ENCODE measurements at regions not wholly inside any gene's neighbourhood (a gene's known extent, or its start where the extent isn't known, plus 50 kb on each side); places are given as distances from the start of the nearest gene placed in this dataset.

DNA sequence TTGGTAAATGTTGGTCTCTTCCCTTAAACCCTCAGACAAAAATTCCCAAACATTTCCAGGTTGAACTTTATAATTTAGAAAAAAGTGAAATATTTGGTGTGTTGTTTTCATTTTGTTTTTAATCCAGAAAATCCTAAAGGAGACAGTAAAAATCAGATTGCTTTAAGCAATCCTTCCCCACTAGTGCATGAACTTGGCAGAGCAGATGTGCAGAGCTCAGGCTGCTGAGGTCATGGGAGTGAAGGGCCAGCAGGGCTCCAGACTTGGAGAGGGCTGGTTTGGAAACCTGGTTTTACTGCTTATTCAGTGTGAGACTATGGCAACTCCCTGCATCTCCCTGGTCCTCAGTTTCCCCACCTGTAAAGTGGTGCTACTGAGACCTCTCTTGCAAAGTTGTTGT is 66.7 kb upstream of the TEX51 start:
- H2AFZ ChIP-seq (ENCODE audit: low read length) = no peak overlapping the region
- H3K4me3 ChIP-seq (ENCODE audit: insufficient read depth, low read length) = no peak overlapping the region
- no peaks in the 10 kb centered on the region for H3K36me3 ChIP-seq (ENCODE audit: insufficient read depth, low read length)
- no peaks in the 10 kb centered on the region for H3K27me3 ChIP-seq (ENCODE audit: insufficient read depth, low read length)
- no peaks in the 10 kb centered on the region for H4K20me1 ChIP-seq (ENCODE audit: insufficient read depth, low read length)
- DNase-seq (ENCODE audit: insufficient read length, low spot score, missing footprints) = no peak
- no peaks in the 10 kb centered on the region for H3K9me3 ChIP-seq (ENCODE audit: low read depth, low read length)
- H3K27ac ChIP-seq (ENCODE audit: low read depth, low read length) = no peak overlapping the region
- H3K4me2 ChIP-seq (ENCODE audit: insufficient read depth, low read length) = no peak overlapping the region
- TF ChIP-seq, protein P1, sequence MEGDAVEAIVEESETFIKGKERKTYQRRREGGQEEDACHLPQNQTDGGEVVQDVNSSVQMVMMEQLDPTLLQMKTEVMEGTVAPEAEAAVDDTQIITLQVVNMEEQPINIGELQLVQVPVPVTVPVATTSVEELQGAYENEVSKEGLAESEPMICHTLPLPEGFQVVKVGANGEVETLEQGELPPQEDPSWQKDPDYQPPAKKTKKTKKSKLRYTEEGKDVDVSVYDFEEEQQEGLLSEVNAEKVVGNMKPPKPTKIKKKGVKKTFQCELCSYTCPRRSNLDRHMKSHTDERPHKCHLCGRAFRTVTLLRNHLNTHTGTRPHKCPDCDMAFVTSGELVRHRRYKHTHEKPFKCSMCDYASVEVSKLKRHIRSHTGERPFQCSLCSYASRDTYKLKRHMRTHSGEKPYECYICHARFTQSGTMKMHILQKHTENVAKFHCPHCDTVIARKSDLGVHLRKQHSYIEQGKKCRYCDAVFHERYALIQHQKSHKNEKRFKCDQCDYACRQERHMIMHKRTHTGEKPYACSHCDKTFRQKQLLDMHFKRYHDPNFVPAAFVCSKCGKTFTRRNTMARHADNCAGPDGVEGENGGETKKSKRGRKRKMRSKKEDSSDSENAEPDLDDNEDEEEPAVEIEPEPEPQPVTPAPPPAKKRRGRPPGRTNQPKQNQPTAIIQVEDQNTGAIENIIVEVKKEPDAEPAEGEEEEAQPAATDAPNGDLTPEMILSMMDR (IDR thresholded peaks at IDR 0.05; ENCODE audit: extremely low read depth, low read depth, low read length) = no peak
- H3K4me1 ChIP-seq (ENCODE audit: insufficient read depth, low read length) = no peaks in the 10 kb centered on the region
- no peaks in the 10 kb centered on the region for H3K79me2 ChIP-seq (ENCODE audit: insufficient read depth, low read length)

DNA sequence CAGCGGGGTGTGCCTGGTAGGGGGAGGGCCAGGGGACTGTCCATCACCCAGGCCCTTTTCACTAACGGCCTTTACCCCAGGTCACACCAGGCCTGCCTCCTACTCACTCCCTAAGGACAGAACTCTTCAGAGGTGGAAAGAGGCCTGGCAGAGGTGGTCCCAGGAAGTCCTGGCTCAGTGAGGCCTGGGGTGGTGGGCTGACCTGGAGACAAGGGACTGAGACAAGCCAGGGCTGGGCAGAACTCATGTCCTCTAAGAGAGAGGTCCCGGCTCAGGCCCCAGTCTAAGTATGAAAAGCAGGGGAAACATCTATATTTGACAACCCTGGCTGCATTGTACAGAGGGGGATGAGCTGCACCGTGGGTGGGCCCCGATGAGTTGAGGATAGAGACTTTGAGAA is 65.9 kb upstream of the TEX51 start:
- Histone ChIP-seq H4K20me1 (ENCODE audit: insufficient read depth, low read length) (no peaks in the 10 kb centered on the region), H3K27ac (ENCODE audit: low read depth, low read length) (no peak overlapping the region), H3K4me1 (ENCODE audit: insufficient read depth, low read length) (no peaks in the 10 kb centered on the region), H3K4me3 (ENCODE audit: insufficient read depth, low read length) (no peak overlapping the region), H2AFZ (ENCODE audit: low read length) (no peak overlapping the region), H3K4me2 (ENCODE audit: insufficient read depth, low read length) (no peak overlapping the region), H3K27me3 (ENCODE audit: insufficient read depth, low read length) (no peaks in the 10 kb centered on the region), H3K9me3 (ENCODE audit: low read depth, low read length) (no peaks in the 10 kb centered on the region), H3K79me2 (ENCODE audit: insufficient read depth, low read length) (no peaks in the 10 kb centered on the region), H3K36me3 (ENCODE audit: insufficient read depth, low read length) (no peaks in the 10 kb centered on the region)
- DNase-seq (ENCODE audit: insufficient read length, low spot score, missing footprints) = no peak
- TF ChIP-seq, protein P1 (IDR thresholded peaks at IDR 0.05; ENCODE audit: extremely low read depth, low read depth, low read length) = no peak

DNA sequence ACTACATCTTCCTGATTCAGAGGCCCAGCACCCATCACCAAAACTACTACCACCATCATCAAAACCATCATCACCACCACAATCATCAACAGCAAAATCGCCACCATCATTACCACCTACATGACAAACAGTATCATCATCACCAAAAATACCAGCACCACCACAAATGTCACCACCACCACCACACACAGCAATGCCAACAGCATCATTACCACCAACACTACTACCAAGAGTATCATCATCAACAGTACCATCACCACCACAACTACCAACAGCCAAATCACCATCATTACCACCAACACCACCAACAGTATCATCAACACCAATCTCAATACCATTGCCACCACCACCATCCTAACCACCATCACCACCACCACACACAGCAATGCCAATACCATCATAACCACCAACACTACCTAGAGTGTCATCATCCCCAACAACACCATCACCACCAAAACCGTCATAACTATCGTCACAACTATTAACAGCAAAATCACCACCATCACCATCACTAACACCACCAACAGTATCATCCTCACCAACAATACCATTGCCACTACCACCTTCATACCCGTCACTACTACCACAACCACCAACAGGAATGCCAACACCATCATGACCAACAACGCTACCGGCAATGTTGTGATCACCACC is 64.6 kb upstream of the TEX51 start:
- no peaks in the 10 kb centered on the region for H3K79me2 ChIP-seq (ENCODE audit: insufficient read depth, low read length)
- no peak overlapping the region for H3K27ac ChIP-seq (ENCODE audit: low read depth, low read length)
- TF ChIP-seq, protein P1 (IDR thresholded peaks at IDR 0.05; ENCODE audit: extremely low read depth, low read depth, low read length) = no peak

DNA sequence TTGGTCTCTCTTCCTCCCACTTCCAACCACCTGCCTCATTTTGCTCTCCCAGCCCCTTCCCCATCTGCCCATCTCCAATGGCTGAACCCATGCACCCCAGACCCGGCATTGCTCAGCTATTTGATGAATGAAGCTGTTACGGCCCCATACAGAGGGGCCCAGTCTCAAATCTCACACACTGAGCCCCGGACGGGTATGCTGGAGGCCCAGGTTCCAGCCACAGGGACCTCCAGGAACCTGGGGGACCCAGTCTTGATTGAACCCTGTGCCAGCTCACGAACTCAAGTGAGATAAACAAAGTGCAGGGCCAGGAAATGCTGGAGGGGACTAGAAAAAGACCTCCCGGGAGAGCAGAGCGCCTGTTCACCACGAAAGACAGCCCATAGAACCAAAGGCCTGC is 63.4 kb upstream of the TEX51 start:
- Histone ChIP-seq H3K27me3 (ENCODE audit: insufficient read depth, low read length) (no peaks in the 10 kb centered on the region), H3K4me1 (ENCODE audit: insufficient read depth, low read length) (no peaks in the 10 kb centered on the region), H3K36me3 (ENCODE audit: insufficient read depth, low read length) (no peaks in the 10 kb centered on the region), H3K9me3 (ENCODE audit: low read depth, low read length) (no peaks in the 10 kb centered on the region), H3K27ac (ENCODE audit: low read depth, low read length) (no peak overlapping the region), H4K20me1 (ENCODE audit: insufficient read depth, low read length) (no peaks in the 10 kb centered on the region), H3K79me2 (ENCODE audit: insufficient read depth, low read length) (no peaks in the 10 kb centered on the region), H3K4me2 (ENCODE audit: insufficient read depth, low read length) (no peak overlapping the region), H2AFZ (ENCODE audit: low read length) (no peak overlapping the region), H3K4me3 (ENCODE audit: insufficient read depth, low read length) (no peak overlapping the region)
- TF ChIP-seq, protein P1 (IDR thresholded peaks at IDR 0.05; ENCODE audit: extremely low read depth, low read depth, low read length) = no peak
- DNase-seq (ENCODE audit: insufficient read length, low spot score, missing footprints) = no peak

More for the DNA sequence above, 64.6 kb upstream of the TEX51 start:
- Histone ChIP-seq H3K4me3 (ENCODE audit: insufficient read depth, low read length) (no peak overlapping the region), H3K9me3 (ENCODE audit: low read depth, low read length) (no peaks in the 10 kb centered on the region), H3K27me3 (ENCODE audit: insufficient read depth, low read length) (no peaks in the 10 kb centered on the region), H3K4me1 (ENCODE audit: insufficient read depth, low read length) (no peaks in the 10 kb centered on the region), H4K20me1 (ENCODE audit: insufficient read depth, low read length) (no peaks in the 10 kb centered on the region), H3K36me3 (ENCODE audit: insufficient read depth, low read length) (no peaks in the 10 kb centered on the region), H3K4me2 (ENCODE audit: insufficient read depth, low read length) (no peak overlapping the region), H2AFZ (ENCODE audit: low read length) (no peak overlapping the region)
- no peak for DNase-seq (ENCODE audit: insufficient read length, low spot score, missing footprints)

Data from osteoblast (primary cell).